AG10803 (cell line): ENCODE measurements at regions not wholly inside any gene's neighbourhood (a gene's known extent, or its start where the extent isn't known, plus 50 kb on each side); places are given as distances from the start of the nearest gene placed in this dataset.

Experiments
- DNase-seq: peaks from one replicate; pipeline ENCODE4 v3.0.0; 2010; ENCODE audit warnings: low read depth
- H3K4me3 ChIP-seq: 2 replicates; pipeline ENCODE4 v1.5.1; 2011; ENCODE audit warnings: mild to moderate bottlenecking, low read length, control low read depth
- CTCF ChIP-seq: conservative IDR thresholded peaks from 2 replicates; pipeline ENCODE4 v1.5.1; 2011; ENCODE audit warnings: mild to moderate bottlenecking, low read length, control low read depth, inconsistent platforms

GRCh38 chr1:81050390-81050789, 750.3 kb upstream of the ADGRL2 start:
- H3K4me3 ChIP-seq: no peak overlapping the region
- no peak for TF ChIP-seq CTCF
- DNase-seq: no peak

- no peak overlapping the region for H3K4me3 ChIP-seq
- no peak for TF ChIP-seq CTCF
- DNase-seq: no peak
These were observed 756.0 kb upstream of the ADGRL2 start for GRCh38 chr1:81044708-81045107.

GRCh38 chr1:81042225-81042624, 758.5 kb upstream of the ADGRL2 start:
- DNase-seq: no peak
- TF ChIP-seq CTCF: no peak
- H3K4me3 ChIP-seq: no peak overlapping the region

GRCh38 chr1:81034291-81034690, 766.4 kb upstream of the ADGRL2 start:
- no peak for DNase-seq

GRCh38 chr1:81032973-81033425, 767.7 kb upstream of the ADGRL2 start:
- H3K4me3 ChIP-seq: no peak overlapping the region
- no peak for DNase-seq
- TF ChIP-seq CTCF: no peak

More at GRCh38 chr1:81034291-81034690, 766.4 kb upstream of the ADGRL2 start:
- H3K4me3 ChIP-seq: no peak overlapping the region
- TF ChIP-seq CTCF: no peak

- no peak for DNase-seq
- H3K4me3 ChIP-seq: no peak overlapping the region
- no peak for TF ChIP-seq CTCF
These were observed 768.4 kb upstream of the ADGRL2 start for GRCh38 chr1:81032374-81032773.

- no peak for TF ChIP-seq CTCF
- DNase-seq: no peak
These were observed 770.3 kb upstream of the ADGRL2 start for GRCh38 chr1:81030441-81030840.

More at GRCh38 chr1:81030441-81030840, 770.3 kb upstream of the ADGRL2 start:
- no peak overlapping the region for H3K4me3 ChIP-seq
